ENCODE measurements at regions not wholly inside any gene's neighbourhood (a gene's known extent, or its start where the extent isn't known, plus 50 kb on each side); places are given as distances from the start of the nearest gene placed in this dataset.
"Not testable (repeated sequence)": the region's sequence is repeated elsewhere in the genome, so short reads cannot be mapped to it uniquely, and the experiment has no call there.

- H3K27me3 ChIP-seq (ENCODE audit: control insufficient read depth, insufficient read depth, low read length); intact Hi-C loops (cut with micrococcal nuclease; ENCODE audit: unreplicated experiment); H3K36me3 ChIP-seq (ENCODE audit: control insufficient read depth, insufficient read depth, low read length); in situ Hi-C loops (cut with HindIII; ENCODE audit: low pct_unique_long_range_greater_than_20kb, low sequenced_read_pairs); H3K9me3 ChIP-seq (ENCODE audit: control insufficient read depth, insufficient read depth, low read depth, low read length); CTCF ChIA-PET; DNase-seq (ENCODE audit: low read depth, low spot score); H3K4me3 ChIP-seq (ENCODE audit: low read depth in 2 of 2, low read length in 2 of 2); H3K4me1 ChIP-seq (ENCODE audit: control insufficient read depth, insufficient read depth, low read length); POLR2A ChIA-PET; BruUV-seq (replicated peaks); H3K27ac ChIP-seq (ENCODE audit: low read length): not testable (repeated sequence)
- peak; percentile 99 for ATAC-seq
Measured at GRCh38 chr6:26720663-26721218, 61.2 kb upstream of the ZNF322 start.

- H3K9me3 ChIP-seq (ENCODE audit: control insufficient read depth, insufficient read depth, low read depth, low read length); CTCF ChIA-PET; H3K27me3 ChIP-seq (ENCODE audit: control insufficient read depth, insufficient read depth, low read length); intact Hi-C loops (cut with micrococcal nuclease; ENCODE audit: unreplicated experiment); H3K27ac ChIP-seq (ENCODE audit: low read length); DNase-seq (ENCODE audit: low read depth, low spot score); H3K4me1 ChIP-seq (ENCODE audit: control insufficient read depth, insufficient read depth, low read length); in situ Hi-C loops (cut with HindIII; ENCODE audit: low pct_unique_long_range_greater_than_20kb, low sequenced_read_pairs); H3K4me3 ChIP-seq (ENCODE audit: low read depth in 2 of 2, low read length in 2 of 2); POLR2A ChIA-PET; H3K36me3 ChIP-seq (ENCODE audit: control insufficient read depth, insufficient read depth, low read length); BruUV-seq (replicated peaks): not testable (repeated sequence)
- ATAC-seq = peak; percentile 77
Measured at GRCh38 chr6:26730019-26730766, 70.6 kb upstream of the ZNF322 start.

- H3K4me3 ChIP-seq (ENCODE audit: low read depth in 2 of 2, low read length in 2 of 2); POLR2A ChIA-PET; H3K9me3 ChIP-seq (ENCODE audit: control insufficient read depth, insufficient read depth, low read depth, low read length); intact Hi-C loops (cut with micrococcal nuclease; ENCODE audit: unreplicated experiment); CTCF ChIA-PET; H3K27me3 ChIP-seq (ENCODE audit: control insufficient read depth, insufficient read depth, low read length); H3K27ac ChIP-seq (ENCODE audit: low read length); DNase-seq (ENCODE audit: low read depth, low spot score); H3K4me1 ChIP-seq (ENCODE audit: control insufficient read depth, insufficient read depth, low read length); H3K36me3 ChIP-seq (ENCODE audit: control insufficient read depth, insufficient read depth, low read length); in situ Hi-C loops (cut with HindIII; ENCODE audit: low pct_unique_long_range_greater_than_20kb, low sequenced_read_pairs); BruUV-seq (replicated peaks): not testable (repeated sequence)
- peak; percentile 97 for ATAC-seq
Measured at GRCh38 chr6:26734776-26735472, 75.4 kb upstream of the ZNF322 start.

GRCh38 chr6:26739811-26740210, 80.3 kb upstream of the ZNF322 start:
- H3K9me3 ChIP-seq (ENCODE audit: control insufficient read depth, insufficient read depth, low read depth, low read length) = no peaks in the 10 kb centered on the region; the same call in 1 of the 2 replicates
- BruUV-seq (replicated peaks) = no TSS peak
- POLR2A ChIA-PET = no interaction called here
- H3K4me3 ChIP-seq (ENCODE audit: low read depth in 2 of 2, low read length in 2 of 2) = no peak overlapping the region
- in situ Hi-C loops (cut with HindIII; ENCODE audit: low pct_unique_long_range_greater_than_20kb, low sequenced_read_pairs) (no loop called here), intact Hi-C loops (cut with micrococcal nuclease; ENCODE audit: unreplicated experiment) (no loop called here)
- H3K36me3 ChIP-seq (ENCODE audit: control insufficient read depth, insufficient read depth, low read length) = no peaks in the 10 kb centered on the region
- CTCF ChIA-PET = no interaction called here
- no peak for TF ChIP-seq REST (IDR thresholded peaks at IDR 0.05; ENCODE audit: insufficient read depth in 1 of 2, low read depth in 2 of 2, low read length in 1 of 2)
- TF ChIP-seq CTCF (IDR thresholded peaks at IDR 0.05) = no peak
- no peak for TF ChIP-seq TCF7L2 (IDR thresholded peaks at IDR 0.05; ENCODE audit: low read depth, low read length)
- TF ChIP-seq POLR2AphosphoS5 (IDR thresholded peaks at IDR 0.05; ENCODE audit: low read depth, low read length) = no peak
- TF ChIP-seq SIN3A (IDR thresholded peaks at IDR 0.05; ENCODE audit: borderline replicate concordance, insufficient read depth, low read depth, low read length) = no peak
- no peak overlapping the region for H3K27ac ChIP-seq (ENCODE audit: low read length)
- H3K27me3 ChIP-seq (ENCODE audit: control insufficient read depth, insufficient read depth, low read length) = no peaks in the 10 kb centered on the region
- ATAC-seq (no peak), DNase-seq (ENCODE audit: low read depth, low spot score) (no peak)
- no peaks in the 10 kb centered on the region; the same call in 1 of the 2 replicates for H3K4me1 ChIP-seq (ENCODE audit: control insufficient read depth, insufficient read depth, low read length)

Measured in Panc1 (cell line).